GM18868 (cell line): ENCODE measurements at regions not wholly inside any gene's neighbourhood (a gene's known extent, or its start where the extent isn't known, plus 50 kb on each side); places are given as distances from the start of the nearest gene placed in this dataset.
A peak's percentile ranks its signal among the peaks of the same experiment; 100 is the strongest.

ENCODE experiments used
- ATAC-seq: cut with Tn5 transposase; IDR thresholded peaks from one replicate; pipeline ENCODE4 v1.9.1; 2021; ENCODE audit warnings: mild to moderate bottlenecking, moderate library complexity; ENCODE audit not compliant: unreplicated experiment

GRCh38 chr9:73446306-73446705 is 294.6 kb downstream of the ANXA1 start:
- ATAC-seq: no peak

GRCh38 chr9:73451003-73451402 is 299.3 kb downstream of the ANXA1 start:
- no peak for ATAC-seq

- no peak for ATAC-seq
Observed at GRCh38 chr9:73459817-73460216, 308.2 kb downstream of the ANXA1 start.

- ATAC-seq: no peak
Observed at GRCh38 chr9:73468716-73469115, 317.1 kb downstream of the ANXA1 start.

- no peak for ATAC-seq
Observed at GRCh38 chr9:73470766-73471165, 319.1 kb downstream of the ANXA1 start.

GRCh38 chr9:73474002-73474600 is 322.4 kb downstream of the ANXA1 start:
- ATAC-seq: no peak

- ATAC-seq: no peak
Observed at GRCh38 chr9:73474625-73475024, 323.0 kb downstream of the ANXA1 start.

GRCh38 chr9:73494894-73495293 is 343.2 kb downstream of the ANXA1 start:
- no peak for ATAC-seq

- ATAC-seq: no peak
Observed at GRCh38 chr9:73497796-73498195, 346.1 kb downstream of the ANXA1 start.

GRCh38 chr9:73515216-73515615 is 363.6 kb downstream of the ANXA1 start:
- no peak for ATAC-seq

GRCh38 chr9:73523391-73523790 is 371.7 kb downstream of the ANXA1 start:
- no peak for ATAC-seq

- ATAC-seq: no peak
Observed at GRCh38 chr9:73525350-73525749, 373.7 kb downstream of the ANXA1 start.

- no peak for ATAC-seq
Observed at GRCh38 chr9:73527521-73527920, 375.9 kb downstream of the ANXA1 start.

GRCh38 chr9:73528926-73529325 is 377.3 kb downstream of the ANXA1 start:
- ATAC-seq: no peak

GRCh38 chr9:73529666-73530065 is 378.0 kb downstream of the ANXA1 start:
- ATAC-seq: no peak

GRCh38 chr9:73531051-73531532 is 379.4 kb downstream of the ANXA1 start:
- no peak for ATAC-seq

GRCh38 chr9:73531658-73532057 is 380.0 kb downstream of the ANXA1 start:
- peak; percentile 94 for ATAC-seq

- no peak for ATAC-seq
Observed at GRCh38 chr9:73532985-73533384, 381.3 kb downstream of the ANXA1 start.

- no peak for ATAC-seq
Observed at GRCh38 chr9:73536403-73536802, 384.7 kb downstream of the ANXA1 start.

GRCh38 chr9:73537561-73537960 is 385.9 kb downstream of the ANXA1 start:
- no peak for ATAC-seq

- no peak for ATAC-seq
Observed at GRCh38 chr9:73539881-73540390, 388.3 kb downstream of the ANXA1 start.

- peak; percentile 73 for ATAC-seq
Observed at GRCh38 chr9:73541923-73542322, 390.3 kb downstream of the ANXA1 start.

- no peak for ATAC-seq
Observed at GRCh38 chr9:73543727-73544126, 392.1 kb downstream of the ANXA1 start.
